Gastrocnemius medialis (tissue), 4 donors: ENCODE measurements at regions not wholly inside any gene's neighbourhood (a gene's known extent, or its start where the extent isn't known, plus 50 kb on each side); places are given as distances from the start of the nearest gene placed in this dataset.

ENCODE experiments used
- CTCF ChIP-seq, 5 experiments: fragments of 450-650 bp in 3 of 5; fragments of 200-600 bp in 2 of 5; sonication (generic) in 2 of 5; IDR thresholded peaks in 4 of 5; conservative IDR thresholded peaks in 1 of 5; 1 replicate in 4 of 5; 2 replicates in 1 of 5; pipeline ENCODE4 v1.5.1; 2016 to 2019; ENCODE audit warnings: antibody characterized with exemption in 5 of 5, mild to moderate bottlenecking in 3 of 5, moderate library complexity in 3 of 5
- POLR2A ChIP-seq, 2 donors: fragments of 450-650 bp; IDR thresholded peaks; one replicate each; pipeline ENCODE4 v1.6.1; 2017; ENCODE audit warnings: antibody characterized with exemption in 2 of 2, mild to moderate bottlenecking in 2 of 2, moderate library complexity in 2 of 2

- TF ChIP-seq CTCF (IDR thresholded peaks at IDR 0.05 in 4 of 5, conservative IDR thresholded peaks at IDR 0.05 in 1 of 5) (no peak), POLR2A (IDR thresholded peaks at IDR 0.05) (no peak)
These were observed 184.2 kb downstream of the DHX35 start for GRCh38 chr20:39146394-39146793.
